ENCODE measurements at regions not wholly inside any gene's neighbourhood (a gene's known extent, or its start where the extent isn't known, plus 50 kb on each side); places are given as distances from the start of the nearest gene placed in this dataset.

GRCh38 chr4:144350706-144351105 lies 210.2 kb upstream of the GYPA start:
- Mint-ChIP-seq H3K4me1 (peaks cover 11% of the 10 kb centered on the region), H3K27ac (no peak overlapping the region), H3K27me3 (ENCODE audit: low read depth) (peaks cover 12% of the 10 kb centered on the region), H3K4me3 (no peak overlapping the region), H3K36me3 (ENCODE audit: low read depth) (no peaks in the 10 kb centered on the region), H3K9me3 (no peaks in the 10 kb centered on the region)
- TF ChIP-seq CTCF (IDR thresholded peaks at IDR 0.05; ENCODE audit: unreplicated experiment in 3 of 3): no peak

- Mint-ChIP-seq H3K4me1 (peaks cover 17% of the 10 kb centered on the region), H3K27ac (no peak overlapping the region), H3K27me3 (ENCODE audit: low read depth) (peaks cover 13% of the 10 kb centered on the region), H3K9me3 (no peaks in the 10 kb centered on the region), H3K36me3 (ENCODE audit: low read depth) (no peaks in the 10 kb centered on the region), H3K4me3 (no peak overlapping the region)
- no peak for TF ChIP-seq CTCF (IDR thresholded peaks at IDR 0.05; ENCODE audit: unreplicated experiment in 3 of 3)
Measured at GRCh38 chr4:144351306-144351705, 210.8 kb upstream of the GYPA start.

- Mint-ChIP-seq H3K9me3 (no peaks in the 10 kb centered on the region), H3K4me3 (no peak overlapping the region), H3K4me1 (peaks cover 34% of the 10 kb centered on the region), H3K27me3 (ENCODE audit: low read depth) (peaks cover 16% of the 10 kb centered on the region), H3K36me3 (ENCODE audit: low read depth) (no peaks in the 10 kb centered on the region), H3K27ac (no peak overlapping the region)
- no peak for TF ChIP-seq CTCF (IDR thresholded peaks at IDR 0.05; ENCODE audit: unreplicated experiment in 3 of 3)
Measured at GRCh38 chr4:144353292-144353691, 212.8 kb upstream of the GYPA start.

- no peak for TF ChIP-seq CTCF (IDR thresholded peaks at IDR 0.05; ENCODE audit: unreplicated experiment in 3 of 3)
- no peaks in the 10 kb centered on the region for H3K36me3 Mint-ChIP-seq (ENCODE audit: low read depth)
- peaks cover 25% of the 10 kb centered on the region for H3K27me3 Mint-ChIP-seq (ENCODE audit: low read depth)
- H3K4me3 Mint-ChIP-seq: peak overlapping the region; percentile 8 to 35 (median 29)
- H3K4me1 Mint-ChIP-seq: peaks cover 44% of the 10 kb centered on the region
- no peaks in the 10 kb centered on the region for H3K9me3 Mint-ChIP-seq
- H3K27ac Mint-ChIP-seq: peak overlapping the region; percentile 52 to 78 (median 62)
Measured at GRCh38 chr4:144355811-144356757, 215.6 kb upstream of the GYPA start.

- no peak for TF ChIP-seq CTCF (IDR thresholded peaks at IDR 0.05; ENCODE audit: unreplicated experiment in 3 of 3)
- peak overlapping the region; percentile 52 to 78 (median 74) for H3K27ac Mint-ChIP-seq
- no peaks in the 10 kb centered on the region for H3K36me3 Mint-ChIP-seq (ENCODE audit: low read depth)
- H3K9me3 Mint-ChIP-seq: no peaks in the 10 kb centered on the region
- H3K27me3 Mint-ChIP-seq (ENCODE audit: low read depth): peaks cover 25% of the 10 kb centered on the region
- H3K4me1 Mint-ChIP-seq: peaks cover 44% of the 10 kb centered on the region
- H3K4me3 Mint-ChIP-seq: peak overlapping the region; percentile 40 to 63 (median 57)
Measured at GRCh38 chr4:144356941-144357381, 216.4 kb upstream of the GYPA start.

All from nephron (organoid).